Ecto neural progenitor cell (in vitro differentiated cells): ENCODE measurements at regions not wholly inside any gene's neighbourhood (a gene's known extent, or its start where the extent isn't known, plus 50 kb on each side); places are given as distances from the start of the nearest gene placed in this dataset.
A peak's percentile ranks its signal among the peaks of the same experiment; 100 is the strongest.
"Not testable (repeated sequence)": the region's sequence is repeated elsewhere in the genome, so short reads cannot be mapped to it uniquely, and the experiment has no call there.

Experiments used
- DNase-seq: peaks from one replicate; pipeline ENCODE4 v3.0.0-alpha.2; 2018; ENCODE audit warnings: low spot score

DNA sequence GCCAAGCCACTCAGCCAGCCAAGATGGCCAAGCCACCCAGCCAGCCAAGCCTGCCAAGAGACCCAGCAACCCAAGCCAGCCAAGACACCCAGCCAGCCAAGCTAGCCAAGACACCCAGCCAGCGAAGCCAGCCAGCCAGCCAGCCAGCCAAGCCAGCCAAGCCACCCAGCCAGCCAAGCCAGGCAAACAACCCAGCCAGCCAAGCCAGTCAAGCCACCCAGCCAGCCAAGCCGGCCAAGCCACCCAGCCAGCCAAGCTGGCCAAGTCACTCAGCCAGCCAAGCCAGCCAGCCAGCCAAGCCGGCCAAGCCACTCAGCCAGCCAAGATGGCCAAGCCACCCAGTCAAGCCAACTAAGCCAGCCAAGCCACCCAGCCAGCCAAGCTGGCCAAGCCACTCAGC lies 337.5 kb upstream of the PLGLB2 start:
- not testable (repeated sequence) for DNase-seq

DNA sequence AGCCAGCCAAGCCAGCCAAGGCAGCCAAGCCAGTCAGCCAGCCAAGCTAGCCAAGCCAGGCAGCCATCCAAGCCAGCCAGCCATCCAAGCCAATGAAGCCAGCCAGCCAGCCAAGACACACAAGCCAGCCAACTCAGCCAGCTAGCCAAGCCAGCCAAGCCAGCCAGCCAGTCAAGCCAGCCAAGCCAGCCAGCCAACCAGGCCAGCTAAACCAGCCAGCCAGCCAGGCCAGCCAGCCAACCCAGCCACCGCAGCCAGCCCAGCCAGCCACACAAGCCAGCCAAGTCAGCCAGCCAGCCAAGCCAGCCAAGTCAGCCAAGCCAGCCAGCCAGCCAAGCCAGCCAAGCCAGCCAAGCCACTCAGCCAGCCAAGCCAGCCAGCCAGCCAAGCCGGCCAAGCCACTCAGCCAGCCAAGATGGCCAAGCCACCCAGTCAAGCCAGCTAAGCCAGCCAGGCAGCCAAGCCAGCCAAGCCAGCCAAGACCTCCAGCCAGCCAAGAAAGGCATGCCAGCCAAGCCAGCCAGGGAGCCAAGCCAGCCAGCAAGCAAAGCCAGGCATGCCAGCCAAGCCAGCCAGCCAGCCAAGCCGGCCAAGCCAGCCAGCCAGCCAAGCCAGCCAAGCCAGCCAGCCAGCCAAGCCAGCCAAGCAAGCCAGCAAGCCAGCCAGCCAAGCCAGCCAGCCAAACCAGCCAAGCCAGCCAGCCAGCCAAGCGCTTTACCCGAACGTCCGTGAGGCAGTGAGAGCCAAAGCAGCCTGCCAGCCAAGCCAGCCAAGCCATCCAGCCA lies 335.7 kb upstream of the PLGLB2 start:
- peak; percentile 25 for DNase-seq

DNA sequence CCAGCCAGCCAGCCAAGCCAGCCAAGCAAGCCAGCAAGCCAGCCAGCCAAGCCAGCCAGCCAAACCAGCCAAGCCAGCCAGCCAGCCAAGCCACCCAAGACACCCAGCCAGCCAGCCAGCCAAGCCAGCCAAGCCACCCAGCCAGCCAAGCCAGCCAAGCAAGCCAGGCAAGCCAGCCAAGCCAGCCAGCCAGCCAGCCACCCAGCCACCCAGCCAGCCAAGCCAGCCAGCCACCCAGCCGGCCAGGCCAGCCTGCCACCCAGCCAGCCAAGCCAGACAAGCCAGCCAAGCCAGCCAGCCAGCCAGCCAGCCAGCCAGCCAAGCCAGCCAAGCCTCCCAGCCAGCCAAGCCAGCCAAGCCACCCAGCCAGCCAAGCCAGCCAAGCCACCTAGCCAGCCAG lies 333.6 kb upstream of the PLGLB2 start:
- peak; percentile 20 for DNase-seq

DNA sequence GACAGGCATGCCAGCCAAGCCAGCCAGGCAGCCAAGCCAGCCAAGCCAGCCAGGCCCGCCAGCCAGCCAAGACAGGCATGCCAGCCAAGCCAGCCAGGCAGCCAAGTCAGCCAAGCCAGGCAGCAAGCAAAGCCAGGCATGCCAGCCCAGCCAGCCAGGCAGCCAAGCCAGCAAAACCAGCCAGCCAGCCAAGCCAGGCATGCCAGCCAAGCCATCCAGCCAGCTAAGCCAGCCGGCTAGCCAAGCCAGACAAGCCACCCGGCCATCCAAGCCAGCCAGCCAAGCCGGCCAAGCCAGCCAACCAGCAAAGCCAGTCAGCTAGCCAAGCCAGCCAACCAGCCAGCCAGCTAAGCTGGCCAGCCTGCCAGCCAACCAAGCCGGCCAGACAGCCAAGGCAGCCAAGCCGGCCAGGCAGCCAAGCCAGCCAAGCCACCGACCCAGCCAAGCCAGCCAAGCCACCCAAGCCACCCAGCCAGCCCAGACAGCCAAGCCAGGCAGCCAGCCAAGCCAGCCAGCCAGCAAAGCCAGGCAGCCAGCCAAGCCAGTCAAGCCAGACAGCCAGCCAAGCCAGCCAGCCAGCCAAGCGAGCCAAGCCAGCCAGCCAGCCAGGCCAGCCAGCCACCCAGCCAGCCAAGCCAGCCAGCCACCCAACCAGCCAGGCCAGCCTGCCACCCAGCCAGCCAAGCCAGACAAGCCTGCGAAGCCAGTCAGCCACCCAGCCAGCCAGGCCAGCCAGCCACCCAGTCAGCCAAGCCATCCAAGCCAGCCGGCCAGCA lies 332.9 kb upstream of the PLGLB2 start:
- not testable (repeated sequence) for DNase-seq

DNA sequence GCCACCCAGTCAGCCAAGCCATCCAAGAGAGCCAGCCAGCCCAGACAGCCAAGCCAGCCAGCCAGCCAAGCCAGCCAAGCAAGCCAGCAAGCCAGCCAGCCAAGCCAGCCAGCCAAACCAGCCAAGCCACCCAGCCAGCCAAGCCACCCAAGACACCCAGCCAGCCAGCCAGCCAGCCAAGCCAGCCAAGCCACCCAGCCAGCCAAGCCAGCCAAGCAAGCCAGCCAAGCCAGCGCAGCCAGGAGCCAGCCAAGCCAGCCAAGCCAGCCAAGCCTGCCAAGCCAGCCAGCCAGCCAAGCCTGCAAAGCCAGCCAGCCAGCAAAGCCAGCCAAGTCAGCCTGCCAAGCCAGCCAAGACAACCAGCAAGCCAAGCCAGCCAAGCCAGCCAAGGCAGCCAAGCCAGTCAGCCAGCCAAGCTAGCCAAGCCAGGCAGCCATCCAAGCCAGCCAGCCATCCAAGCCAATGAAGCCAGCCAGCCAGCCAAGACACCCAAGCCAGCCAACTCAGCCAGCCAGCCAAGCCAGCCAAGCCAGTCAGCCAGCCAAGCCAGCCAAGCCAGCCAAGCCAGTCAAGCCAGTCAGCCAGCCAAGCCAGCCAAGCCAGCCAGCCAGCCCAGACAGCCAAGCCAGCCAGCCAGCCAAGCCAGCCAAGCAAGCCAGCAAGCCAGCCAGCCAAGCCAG lies 332.2 kb upstream of the PLGLB2 start:
- peak; percentile 40 for DNase-seq

DNA sequence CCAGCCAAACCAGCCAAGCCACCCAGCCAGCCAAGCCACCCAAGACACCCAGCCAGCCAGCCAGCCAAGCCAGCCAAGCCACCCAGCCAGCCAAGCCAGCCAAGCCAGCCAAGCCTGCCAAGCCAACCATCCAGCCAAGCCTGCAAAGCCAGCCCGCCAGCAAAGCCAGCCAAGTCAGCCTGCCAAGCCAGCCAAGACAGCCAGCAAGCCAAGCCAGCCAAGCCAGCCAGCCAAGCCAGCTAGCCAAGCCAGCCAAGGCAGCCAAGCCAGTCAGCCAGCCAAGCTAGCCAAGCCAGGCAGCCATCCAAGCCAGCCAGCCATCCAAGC lies 331.7 kb upstream of the PLGLB2 start:
- not testable (repeated sequence) for DNase-seq

DNA sequence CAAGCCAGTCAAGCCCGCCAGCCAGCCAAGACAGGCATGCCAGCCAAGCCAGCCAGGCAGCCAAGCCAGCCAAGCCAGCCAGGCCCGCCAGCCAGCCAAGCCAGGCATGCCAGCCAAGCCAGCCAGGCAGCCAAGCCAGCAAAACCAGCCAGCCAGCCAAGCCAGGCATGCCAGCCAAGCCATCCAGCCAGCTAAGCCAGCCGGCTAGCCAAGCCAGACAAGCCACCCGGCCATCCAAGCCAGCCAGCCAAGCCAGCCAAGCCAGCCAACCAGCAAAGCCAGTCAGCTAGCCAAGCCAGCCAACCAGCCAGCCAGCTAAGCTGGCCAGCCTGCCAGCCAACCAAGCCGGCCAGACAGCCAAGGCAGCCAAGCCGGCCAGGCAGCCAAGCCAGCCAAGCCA lies 330.7 kb upstream of the PLGLB2 start:
- not testable (repeated sequence) for DNase-seq

DNA sequence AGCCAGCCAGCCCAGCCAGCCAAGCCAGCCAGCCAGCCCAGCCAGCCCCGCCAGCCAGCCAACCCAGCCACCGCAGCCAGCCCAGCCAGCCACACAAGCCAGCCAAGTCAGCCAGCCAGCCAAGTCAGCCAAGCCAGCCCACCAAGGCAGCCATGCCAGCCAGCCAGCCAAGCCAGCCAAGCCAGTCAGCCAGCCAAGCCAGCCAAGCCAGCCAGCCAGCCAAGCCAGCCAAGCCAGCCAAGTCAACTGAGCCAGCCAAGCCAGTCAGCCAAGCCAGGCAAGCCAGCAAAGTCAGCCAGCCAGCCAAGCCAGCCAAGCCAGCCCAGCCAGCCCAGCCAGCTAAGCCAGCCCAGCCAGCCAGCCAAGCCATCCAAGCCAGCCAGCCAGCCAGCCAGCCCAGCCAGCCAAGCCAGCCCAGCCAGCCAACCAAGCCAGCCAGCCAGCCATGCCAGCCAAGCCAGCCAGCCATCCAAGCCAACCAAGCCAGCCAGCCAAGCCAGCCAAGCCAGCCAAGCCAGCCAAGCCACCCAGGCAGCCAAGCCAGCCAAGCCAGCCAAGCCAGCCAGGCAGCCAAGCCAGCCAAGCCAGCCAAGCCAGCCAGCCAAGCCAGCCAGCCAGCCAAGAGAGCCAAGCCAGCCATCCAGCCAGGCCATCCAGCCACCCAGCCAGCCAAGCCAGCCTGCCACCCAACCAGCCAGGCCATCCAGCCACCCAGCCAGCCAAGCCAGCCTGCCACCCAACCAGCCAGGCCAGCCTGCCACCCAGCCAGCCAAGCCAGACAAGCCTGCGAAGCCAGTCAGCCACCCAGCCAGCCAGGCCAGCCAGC lies 329.9 kb upstream of the PLGLB2 start:
- DNase-seq: not testable (repeated sequence)

DNA sequence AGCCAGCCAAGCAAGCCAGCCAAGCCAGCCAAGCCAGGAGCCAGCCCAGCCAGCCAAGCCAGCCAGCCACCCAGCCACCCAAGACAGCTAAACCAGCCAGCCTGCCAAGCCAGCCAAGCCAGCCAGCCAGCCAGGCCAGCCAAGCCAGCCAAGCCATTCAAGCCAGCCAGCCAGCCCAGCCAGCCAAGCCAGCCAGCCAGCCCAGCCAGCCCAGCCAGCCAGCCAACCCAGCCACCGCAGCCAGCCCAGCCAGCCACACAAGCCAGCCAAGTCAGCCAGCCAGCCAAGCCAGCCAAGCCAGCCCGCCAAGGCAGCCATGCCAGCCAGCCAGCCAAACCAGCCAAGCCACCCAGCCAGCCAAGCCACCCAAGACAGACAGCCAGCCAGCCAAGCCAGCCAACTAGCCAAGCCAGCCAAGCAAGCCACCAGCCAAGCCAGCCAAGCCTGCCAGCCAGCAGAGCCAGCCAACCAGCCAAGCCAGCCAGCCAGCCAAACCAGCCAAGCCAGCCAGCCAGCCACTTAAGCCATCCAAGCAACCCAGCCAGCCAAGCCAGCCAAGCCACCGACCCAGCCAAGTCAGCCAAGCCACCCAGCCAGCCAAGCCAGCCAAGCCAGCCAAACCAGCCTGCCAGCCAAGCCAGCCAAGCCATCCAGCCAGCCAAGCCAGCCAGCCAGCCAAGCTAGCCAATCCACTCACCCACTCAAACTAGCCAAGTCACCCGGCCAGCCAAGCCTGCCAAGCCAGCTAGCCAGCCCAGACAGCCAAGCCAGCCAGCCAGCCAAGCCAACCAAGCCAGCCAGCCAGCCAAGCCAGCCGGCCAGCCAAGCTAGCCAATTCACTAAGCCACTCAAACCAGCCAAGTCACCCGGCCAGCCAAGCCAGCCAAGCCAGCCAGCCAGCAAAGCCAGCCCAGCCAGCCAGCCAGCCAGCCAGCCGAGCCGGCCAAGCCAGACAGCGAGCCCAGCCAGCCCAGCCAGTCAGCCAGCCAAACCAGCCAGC lies 328.8 kb upstream of the PLGLB2 start:
- DNase-seq: not testable (repeated sequence)

DNA sequence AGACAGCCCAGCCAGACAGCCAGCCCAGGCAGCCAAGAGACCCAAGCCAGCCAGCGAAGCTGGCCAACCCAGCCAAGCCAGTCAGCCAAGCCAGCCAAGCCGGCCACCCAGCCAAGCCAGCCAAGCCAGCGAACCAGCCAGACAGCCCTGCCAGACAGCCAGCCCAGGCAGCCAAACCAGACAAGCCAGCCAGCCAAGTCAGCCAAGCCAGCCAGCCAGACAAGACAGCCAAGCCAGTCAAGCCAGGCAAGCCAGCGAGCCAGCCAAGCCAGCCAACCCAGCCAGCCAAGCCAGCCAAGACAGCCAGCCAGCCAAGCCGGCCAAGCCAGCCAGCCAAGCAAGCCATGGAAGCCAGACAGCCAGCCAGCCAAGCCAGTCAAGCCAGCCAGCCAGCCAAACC lies 327.9 kb upstream of the PLGLB2 start:
- not testable (repeated sequence) for DNase-seq

DNA sequence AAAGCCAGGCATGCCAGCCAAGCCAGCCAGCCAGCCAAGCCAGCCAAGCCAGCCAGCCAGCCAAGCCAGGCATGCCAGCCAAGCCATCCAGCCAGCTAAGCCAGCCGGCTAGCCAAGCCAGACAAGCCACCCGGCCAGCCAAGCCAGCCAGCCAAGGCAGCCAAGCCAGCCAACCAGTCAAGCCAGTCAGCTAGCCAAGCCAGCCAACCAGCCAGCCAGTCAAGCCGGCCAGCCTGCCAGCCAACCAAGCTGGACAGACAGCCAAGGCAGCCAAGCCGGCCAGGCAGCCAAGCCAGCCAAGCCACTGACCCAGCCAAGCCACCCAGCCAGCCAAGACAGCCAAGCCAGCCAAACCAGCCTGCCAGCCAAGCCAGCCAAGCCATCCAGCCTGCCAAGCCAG lies 326.9 kb upstream of the PLGLB2 start:
- not testable (repeated sequence) for DNase-seq

DNA sequence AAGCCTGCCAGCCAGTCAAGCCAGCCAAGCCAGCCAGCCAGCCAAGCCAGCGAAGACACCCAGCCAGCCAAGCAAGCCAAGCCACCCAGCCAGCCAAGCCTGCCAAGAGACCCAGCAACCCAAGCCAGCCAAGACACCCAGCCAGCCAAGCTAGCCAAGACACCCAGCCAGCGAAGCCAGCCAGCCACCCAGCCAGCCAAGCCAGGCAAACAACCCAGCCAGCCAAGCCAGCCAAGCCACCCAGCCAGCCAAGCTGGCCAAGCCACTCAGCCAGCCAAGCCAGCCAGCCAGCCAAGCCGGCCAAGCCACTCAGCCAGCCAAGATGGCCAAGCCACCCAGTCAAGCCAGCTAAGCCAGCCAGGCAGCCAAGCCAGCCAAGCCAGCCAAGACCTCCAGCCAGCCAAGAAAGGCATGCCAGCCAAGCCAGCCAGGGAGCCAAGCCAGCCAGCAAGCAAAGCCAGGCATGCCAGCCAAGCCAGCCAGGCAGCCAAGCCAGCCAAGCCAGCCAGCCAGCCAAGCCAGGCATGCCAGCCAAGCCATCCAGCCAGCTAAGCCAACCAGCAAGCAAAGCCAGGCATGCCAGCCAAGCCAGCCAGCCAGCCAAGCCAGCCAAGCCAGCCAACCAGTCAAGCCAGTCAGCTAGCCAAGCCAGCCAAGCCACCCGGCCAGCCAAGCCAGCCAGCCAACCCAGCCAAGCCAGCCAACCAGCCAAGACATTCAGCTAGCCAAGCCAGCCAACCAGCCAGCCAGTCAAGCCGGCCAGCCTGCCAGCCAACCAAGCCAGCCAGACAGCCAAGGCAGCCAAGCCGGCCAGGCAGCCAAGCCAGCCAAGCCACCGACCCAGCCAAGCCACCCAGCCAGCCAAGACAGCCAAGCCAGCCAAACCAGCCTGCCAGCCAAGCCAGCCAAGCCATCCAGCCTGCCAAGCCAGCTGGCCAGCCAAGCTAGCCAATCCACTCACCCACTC lies 323.8 kb upstream of the PLGLB2 start:
- not testable (repeated sequence) for DNase-seq

DNA sequence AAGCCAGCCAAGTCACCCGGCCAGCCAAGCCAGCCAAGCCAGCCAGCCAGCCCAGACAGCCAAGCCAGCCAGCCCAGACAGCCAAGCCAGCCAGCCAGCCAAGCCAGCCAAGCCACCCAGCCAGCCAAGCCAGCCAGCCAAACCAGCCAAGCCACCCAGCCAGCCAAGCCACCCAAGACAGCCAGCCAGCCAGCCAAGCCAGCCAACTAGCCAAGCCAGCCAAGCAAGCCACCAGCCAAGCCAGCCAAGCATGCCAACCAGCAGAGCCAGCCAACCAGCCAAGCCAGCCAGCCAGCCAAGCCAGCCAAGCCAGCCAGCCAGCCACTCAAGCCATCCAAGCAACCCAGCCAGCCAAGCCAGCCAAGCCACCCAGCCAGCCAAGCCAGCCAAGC lies 323.1 kb upstream of the PLGLB2 start:
- not testable (repeated sequence) for DNase-seq

DNA sequence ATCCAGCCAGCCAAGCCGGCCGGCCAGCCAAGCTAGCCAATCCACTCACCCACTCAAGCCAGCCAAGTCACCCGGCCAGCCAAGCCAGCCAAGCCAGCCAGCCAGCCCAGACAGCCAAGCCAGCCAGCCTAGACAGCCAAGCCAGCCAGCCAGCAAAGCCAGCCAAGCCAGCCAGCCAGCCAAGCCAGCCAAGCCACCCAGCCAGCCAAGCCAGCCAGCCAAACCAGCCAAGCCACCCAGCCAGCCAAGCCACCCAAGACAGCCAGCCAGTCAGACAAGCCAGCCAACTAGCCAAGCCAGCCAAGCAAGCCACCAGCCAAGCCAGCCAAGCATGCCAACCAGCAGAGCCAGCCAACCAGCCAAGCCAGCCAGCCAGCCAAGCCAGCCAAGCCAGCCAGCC lies 322.7 kb upstream of the PLGLB2 start:
- DNase-seq: not testable (repeated sequence)

DNA sequence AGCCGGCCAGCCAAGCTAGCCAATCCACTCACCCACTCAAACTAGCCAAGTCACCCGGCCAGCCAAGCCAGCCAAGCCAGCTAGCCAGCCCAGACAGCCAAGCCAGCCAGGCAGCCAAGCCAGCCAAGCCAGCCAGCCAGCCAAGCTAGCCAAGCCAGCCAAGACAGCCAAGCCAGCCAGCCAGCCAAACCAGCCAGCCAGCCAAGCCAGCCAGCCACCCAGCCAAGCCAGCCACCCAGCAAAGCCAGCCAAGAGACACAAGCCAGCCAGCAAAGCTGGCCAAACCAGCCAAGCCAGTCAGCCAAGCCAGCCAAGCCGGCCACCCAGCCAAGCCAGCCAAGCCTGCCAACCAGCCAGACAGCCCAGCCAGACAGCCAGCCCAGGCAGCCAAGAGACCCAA lies 322.2 kb upstream of the PLGLB2 start:
- DNase-seq: not testable (repeated sequence)

DNA sequence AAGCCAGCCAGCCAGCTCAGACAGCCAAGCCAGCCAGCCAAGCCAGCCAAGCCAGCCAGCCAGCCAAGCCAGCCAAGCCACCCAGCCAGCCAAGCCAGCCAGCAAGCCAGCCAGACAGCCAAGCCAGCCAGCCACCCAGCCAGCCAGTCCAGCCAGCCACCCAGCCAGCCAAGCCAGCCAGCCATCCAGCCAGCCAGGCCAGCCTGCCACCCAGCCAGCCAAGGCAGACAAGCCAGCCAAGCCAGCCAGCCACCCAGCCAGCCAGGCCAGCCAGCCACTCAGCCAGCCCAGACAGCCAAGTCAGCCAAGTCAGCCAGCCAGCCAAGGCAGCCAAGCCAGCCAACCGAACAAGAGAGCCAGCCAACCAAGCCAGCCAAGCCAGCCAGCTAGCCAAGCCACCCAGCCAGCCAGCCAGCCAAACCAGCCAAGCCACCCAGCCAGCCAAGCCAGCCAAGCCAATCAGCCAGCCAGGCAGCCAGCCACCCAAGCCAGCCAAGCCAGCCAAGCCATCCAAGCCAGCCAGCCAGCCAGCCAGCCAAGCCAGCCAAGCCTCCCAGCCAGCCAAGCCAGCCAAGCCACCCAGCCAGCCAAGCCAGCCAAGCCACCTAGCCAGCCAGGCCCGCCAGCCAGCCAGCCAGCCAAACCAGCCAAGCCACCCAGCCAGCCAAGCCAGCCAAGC lies 319.3 kb upstream of the PLGLB2 start:
- DNase-seq: not testable (repeated sequence)

DNA sequence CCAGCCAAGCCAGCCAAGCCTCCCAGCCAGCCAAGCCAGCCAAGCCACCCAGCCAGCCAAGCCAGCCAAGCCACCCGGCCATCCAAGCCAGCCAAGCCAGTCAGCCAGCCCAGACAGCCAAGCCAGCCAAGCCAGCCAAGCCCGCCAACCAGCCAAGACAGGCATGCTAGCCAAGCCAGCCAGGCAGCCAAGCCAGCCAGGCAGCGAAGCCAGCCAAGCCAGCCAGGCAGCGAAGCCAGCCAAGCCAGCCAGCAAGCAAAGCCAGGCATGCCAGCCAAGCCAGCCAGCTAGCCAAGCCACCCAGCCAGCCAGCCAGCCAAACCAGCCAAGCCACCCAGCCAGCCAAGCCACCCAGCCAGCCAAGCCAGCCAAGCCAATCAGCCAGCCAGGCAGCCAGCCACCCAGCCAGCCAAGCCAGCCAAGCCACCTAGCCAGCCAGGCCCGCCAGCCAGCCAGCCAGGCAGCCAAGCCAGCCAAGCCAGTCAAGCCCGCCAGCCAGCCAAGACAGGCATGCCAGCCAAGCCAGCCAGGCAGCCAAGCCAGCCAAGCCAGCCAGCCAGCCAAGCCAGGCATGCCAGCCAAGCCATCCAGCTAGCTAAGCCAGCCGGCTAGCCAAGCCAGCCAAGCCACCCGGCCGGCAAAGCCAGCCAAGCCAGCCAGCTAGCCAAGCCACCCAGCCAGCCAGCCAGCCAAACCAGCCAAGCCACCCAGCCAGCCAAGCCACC lies 318.5 kb upstream of the PLGLB2 start:
- DNase-seq: not testable (repeated sequence)

DNA sequence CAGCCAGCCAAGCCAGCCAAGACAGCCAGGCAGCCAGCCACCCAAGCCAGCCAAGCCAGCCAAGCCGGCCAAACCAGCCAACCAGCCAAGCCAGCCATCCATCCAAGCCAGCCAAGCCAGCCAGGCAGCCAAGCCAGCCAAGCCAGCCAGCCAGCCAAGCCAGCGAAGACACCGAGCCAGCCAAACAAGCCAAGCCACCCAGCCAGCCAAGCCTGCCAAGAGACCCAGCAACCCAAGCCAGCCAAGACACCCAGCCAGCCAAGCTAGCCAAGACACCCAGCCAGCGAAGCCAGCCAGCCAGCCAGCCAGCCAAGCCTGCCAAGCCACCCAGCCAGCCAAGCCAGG lies 318.0 kb upstream of the PLGLB2 start:
- DNase-seq: not testable (repeated sequence)
